ENCODE measurements at regions not wholly inside any gene's neighbourhood (a gene's known extent, or its start where the extent isn't known, plus 50 kb on each side); places are given as distances from the start of the nearest gene placed in this dataset.

DNA sequence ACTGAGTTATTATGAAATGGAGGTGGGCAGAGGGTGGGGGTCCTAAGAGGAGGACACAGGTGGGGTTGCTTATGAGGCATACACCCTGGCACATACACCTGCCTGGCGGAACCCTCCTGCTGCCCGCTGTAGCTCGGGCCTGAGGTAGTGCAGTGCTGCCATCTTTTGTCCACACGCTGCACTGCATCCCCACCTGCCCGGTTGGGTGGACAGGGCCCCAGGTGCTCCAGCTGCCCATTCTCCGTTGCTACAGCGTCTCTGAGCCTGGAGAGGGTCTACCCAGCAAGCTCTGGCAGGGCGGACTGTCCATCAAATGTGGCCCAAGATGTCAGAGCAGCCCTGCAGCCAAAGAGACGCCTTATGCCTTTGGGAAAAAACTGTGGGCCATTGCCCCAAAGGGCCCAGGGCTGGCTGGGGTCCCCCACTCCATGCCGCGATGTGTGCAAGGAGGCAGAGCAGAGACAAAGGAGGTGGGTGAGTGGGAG is 131.2 kb downstream of the BUD13 start:
- DNase-seq = no peak

DNA sequence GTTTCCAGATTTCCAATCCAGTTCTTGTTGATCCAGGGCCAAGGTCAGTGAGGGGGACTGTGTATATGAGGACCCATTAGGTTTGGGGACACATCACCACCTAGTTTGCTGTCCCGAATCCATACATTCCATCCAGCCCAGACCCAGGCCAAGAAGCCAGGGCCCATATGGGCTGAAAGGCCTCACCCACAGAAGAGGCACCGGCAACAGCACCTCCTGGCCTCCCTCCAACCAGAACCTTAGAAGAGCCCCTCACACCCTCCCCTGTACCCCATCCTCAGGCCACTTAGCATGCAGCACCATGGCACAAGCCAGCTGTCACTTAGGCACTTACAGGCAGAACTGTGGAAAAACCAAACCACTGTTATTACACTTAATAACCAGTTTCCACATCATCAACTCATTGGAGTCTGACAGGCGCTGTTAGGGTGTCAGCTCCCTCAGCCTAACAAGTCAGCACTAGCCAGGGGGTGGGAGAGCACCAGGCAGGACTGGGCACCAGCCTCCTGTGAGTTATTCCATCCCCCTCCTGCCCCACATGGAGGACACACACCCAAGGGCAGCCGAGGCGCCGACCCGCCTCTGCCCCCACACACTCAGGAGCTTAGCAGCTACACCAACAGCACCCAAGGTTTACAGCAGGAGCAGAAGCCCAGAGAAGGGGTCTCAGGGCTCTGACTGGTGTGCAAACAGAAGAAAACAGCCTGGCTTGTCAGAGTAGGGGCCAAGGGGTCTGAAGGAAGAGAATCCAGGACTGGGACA is 132.0 kb downstream of the BUD13 start:
- no peak for DNase-seq

DNA sequence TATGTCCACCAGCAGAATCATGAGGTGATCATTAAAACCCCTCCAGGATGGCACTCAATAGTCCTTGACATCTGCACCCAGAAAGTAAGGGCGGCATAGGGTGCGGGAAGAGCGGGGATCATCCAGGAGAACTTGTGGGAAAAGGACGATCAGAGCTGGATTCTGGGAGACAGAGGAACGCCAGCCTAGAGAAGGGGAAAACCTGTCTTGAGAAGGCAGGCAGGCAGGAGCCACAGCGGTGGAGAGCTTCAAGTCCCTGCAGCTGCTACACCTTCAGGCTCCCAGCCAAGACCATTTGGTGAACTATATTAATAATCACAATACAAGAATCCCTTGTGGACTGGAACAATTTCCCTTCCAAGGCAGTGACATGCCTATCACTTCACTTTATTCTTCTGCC is 134.3 kb downstream of the BUD13 start:
- no peak for DNase-seq

DNA sequence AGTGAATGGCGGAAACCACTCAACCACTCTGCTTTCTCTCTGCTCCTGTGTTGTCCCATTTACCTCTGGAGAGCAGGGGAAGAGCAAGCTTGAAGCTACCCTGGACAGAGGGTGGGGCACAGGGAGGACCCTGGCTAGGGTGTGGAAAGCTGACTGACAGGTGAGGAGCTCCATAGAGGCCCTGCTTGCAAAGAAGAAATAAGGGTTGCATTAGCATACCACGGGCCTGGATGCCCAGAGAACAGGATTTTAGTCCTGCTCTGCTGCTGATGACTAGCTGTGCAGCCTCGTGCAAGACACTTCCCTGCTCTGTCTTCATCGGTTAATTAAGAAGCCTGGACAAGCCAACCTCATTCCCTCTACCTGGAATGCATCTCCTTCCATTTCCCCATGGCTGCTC is 135.0 kb downstream of the BUD13 start:
- DNase-seq = no peak

DNA sequence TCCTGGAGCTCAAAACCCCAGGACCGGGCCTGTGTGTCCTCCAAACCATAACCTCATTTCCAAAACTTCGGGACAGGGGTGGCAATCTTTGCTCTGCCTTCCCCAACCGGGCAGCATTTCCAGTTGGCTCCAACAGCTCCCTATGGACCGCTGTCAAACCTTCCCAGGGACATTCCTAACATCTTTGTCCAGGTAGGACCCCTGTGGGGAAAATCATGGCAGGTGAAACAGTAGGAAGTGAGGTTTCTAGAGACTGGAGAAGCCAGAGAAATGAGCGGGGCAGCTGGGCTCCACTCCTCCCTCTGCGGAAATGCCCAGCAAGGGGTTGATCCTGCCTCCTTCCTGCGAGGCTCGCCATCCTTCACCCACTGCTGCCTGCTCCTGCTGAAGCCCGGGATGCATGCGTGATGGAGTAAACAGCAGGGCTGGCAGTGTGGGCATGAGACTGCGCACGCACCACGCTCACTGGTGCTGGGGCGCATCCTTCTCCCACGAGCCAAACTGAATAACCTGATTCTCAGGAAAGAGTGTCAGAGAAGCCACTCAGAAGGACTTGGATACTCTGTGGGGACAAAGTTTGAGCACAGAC is 136.4 kb downstream of the BUD13 start:
- DNase-seq = no peak

DNA sequence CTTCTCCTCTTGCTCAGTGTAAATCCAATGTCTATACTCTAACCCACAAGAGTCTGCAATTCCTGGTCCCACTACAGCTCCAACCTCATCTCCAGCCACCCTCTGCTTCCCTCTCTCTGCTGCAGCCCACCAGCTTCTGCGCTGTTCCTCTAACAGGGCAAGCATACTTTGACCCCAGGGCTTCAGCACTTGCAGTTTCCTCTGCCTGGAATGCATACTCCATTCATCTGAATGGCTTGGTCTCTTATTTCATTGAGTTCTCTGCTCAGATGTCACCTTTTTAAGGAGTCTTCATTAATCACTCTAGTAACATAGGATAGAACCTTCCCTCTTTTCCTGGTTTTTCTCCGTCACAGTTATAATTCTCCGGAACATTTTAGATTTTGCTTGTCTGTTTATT is 141.6 kb downstream of the BUD13 start:
- no peak for DNase-seq

DNA sequence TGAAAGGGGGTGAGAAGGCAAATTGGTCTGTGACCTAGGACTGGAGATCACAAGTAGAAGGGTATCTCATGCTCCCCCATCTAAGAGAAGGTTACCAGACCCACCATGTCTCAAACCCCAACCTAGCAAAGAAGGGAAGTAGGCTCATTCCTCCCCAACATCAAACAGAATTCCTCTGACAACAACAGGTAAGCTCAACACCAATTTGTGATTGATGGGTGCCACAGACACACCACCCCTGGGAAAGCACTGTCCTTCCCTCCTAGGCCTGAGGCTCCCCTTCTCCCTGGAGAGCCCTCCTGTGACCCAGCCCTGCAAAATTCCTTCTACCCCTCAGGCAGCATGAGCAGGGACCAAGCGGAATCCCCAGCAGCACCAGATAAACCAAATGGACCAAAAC is 154.3 kb downstream of the BUD13 start:
- no peak for DNase-seq

DNA sequence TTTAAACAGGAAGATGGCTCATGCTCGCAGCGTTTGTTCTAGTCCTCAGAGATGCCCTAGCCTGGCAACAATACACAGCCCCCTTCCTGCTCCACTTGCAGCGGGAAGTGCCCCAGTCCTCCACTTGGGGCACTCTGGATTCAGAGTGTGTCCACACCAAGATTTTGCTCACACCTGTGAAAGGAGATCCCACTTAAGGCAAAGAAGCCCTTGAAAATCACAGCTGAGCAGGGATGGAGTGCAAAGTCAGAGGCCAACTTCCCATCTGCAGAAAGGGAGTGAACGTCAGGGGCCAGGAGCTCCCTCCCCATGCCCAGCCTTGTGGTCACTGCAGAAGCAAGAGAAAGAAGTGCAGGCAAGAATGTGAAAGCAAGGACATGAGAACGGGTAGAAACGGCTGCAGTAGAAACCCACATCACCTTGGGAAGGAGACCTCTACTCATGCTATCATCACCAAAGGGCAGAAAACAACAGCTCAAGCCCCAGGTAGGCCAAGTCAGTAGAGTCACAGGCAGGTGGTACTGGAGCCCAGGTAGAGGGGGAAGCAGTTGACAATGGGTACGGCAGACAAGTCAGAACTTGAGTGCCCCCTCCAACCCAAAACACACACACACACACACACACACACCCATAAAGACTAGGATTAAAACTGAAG is 157.4 kb downstream of the BUD13 start:
- no peak for DNase-seq

DNA sequence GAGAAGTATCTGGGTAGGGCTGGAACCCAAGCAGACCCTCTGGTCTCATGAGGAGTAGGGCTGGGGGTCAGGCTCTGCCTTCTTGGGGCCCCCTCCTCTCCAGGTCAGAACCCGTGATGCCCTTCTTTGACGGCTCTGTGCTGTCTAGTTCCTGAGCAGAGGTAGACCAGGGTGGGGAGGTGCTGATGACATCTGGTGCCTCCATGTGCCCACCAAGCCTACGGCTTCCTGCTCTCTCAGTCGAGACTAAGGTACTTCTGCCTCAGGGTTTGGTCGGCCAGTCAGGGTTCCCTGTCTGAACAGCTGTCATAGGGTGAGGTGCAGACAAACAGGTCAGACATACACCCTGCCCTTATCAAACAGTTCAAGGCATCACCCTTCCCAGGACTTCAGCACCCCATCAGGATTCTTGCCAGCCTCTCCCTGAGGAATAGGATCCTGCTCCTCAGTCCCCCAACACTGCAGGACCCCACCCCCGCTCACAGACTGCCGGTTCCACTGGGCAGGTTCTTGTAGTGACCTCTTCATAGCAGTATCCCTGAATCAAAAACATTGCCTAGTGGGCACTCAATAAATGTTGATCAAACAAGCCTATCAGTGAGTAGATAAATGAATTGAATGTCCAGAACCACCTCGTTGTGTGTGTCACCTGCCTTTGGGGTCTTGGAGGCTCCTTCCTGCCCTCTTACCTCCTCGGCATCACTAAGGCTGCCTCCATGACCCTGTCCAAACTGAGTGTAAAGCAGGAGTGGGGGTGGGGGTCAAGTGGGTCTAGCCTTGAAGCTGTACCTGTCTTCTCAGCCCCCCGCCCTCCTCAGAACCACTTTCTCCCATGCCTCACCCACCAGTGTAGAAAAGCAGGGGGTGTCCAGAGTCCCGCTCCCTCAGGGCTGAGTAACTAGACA is 158.2 kb downstream of the BUD13 start:
- no peak for DNase-seq

DNA sequence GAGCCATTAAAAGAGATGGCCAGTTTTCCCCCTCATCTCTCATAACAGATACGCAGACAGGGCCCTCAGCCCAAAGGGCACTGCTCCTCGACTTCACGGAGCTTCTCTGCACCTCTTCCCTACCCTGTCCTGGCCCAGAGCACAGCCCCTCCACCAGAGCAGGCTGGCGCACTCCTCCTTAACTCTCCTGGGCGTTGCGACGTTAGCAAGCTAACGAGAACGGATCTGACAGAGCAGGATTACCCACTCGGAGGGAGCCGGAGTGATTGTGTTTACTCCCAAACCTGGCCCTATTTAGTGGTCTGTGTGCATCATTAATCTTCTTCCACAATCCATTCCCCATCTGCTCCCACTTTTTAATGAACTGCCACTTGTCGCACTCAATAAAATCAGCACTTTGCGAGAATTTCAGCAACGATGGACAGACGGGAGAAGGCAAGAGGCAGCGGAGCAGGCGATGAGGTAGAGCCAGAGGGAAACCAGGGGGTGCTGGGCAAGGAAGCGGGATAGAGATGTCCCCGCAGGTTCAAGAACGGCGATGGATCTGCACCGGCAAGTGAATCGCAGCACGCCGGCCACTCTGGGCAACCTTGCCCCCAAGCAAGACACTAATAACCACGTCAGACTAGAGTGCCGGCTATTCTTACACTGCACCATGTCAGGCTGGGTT is 159.4 kb downstream of the BUD13 start:
- DNase-seq = peak; percentile 29

DNA sequence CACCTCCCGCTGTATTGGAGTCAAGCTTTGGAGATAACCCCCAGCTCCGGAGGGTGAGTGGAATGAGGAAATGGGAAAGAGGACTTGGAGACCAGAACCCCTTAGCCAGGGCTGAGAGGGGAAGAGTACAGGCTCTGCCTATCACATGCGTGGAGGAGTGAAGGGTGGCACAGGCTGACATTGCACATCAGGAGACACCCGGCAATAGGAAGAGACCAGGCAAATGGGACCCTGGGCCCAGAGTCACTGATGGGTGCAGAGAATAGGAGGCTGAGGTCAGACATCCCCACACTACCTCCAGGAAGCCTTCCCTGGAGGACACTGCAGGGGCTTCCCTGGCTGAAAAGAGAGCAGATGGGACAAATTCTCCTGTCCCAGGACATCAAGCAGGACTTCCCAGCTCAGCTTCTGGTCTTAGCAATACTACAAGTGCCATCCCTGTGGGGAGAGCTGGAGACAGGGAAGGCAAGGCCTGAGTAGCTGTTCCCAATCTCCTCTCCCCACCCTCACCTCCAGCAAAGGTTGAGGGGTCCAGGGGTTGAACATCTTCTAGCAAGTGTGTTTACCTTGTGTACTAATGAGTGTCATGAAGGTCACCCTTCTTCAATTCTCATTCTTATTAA is 160.7 kb downstream of the BUD13 start:
- no peak for DNase-seq

DNA sequence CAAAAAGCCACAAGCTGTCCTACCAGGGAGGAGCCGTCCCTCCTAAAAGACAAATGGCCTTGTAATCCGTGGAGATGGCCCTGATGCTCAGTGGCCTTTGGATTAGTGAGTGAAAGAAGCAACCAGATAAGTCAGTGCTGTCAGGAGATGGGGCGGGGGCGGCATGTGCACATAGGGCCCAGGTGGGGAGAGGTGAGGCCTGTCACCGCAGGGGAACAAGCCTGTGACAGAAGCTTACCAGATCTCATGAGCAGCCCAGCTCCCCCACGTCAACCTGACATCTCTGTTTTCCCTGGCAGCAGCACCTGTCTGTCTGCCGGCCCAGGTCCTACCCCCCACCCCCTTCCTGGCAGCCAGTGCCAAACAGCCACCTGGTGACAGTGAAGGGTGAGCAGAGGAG is 162.6 kb downstream of the BUD13 start:
- DNase-seq = no peak

DNA sequence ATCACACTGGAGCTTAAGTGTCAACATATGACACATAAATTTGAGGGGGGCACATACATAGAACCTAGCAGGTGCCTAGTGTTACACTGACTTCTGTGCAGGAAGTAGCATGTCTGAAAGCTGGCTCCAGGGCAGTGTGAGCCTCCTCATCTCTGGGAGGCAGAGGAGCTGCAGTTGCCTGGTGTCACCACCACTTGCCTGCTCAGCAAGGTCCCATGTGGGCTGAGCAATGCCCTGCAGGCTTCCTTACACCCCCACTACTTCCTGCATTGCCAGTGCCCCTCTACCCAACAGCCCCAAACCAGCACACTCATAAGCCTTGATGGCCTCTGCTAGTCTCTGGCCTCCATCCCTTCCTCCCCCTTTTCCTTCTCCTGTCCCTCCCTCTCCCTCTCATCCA is 165.8 kb downstream of the BUD13 start:
- no peak for DNase-seq

DNA sequence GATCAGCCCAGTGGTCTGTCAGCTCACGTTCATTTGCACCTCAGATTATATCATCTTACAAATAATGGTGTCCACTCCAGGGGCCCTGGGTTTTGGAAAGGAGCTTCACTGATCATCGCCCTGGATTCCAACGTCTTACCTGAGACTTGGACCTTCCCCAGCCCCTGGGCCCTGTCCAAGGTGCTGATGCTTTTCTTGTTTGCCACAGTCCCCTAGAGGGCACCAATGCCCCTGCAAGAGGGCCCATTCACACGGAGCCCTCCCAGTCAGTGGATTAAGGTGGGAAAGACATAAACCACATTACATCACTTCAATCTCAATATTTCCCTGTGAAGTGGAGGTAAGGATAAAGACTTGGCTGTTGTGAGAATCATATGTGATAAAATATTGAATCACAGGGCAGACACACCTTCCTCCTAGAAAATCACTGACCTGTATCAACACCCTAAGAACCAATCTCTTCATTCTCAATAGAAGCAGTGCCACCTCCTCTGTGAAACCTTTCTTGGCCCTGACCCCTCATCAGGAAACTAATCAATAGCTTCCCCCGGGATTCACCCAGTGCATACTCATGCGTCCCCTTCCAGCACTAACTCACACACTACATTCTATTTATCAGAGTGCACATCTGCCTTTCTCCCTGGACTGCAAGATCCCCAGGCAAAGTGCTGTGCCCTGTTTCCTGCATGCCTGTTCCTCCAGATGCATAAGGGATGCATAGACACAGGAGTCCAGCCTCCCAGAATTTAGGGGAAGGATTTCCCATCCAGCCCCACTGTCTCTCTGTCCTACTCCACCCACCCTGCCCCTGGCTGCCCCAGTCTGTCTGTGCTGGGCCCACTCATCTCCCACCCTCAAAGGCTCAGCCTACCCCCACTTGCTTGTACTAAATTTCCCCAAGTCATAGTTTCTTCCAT is 167.0 kb downstream of the BUD13 start:
- no peak for DNase-seq

DNA sequence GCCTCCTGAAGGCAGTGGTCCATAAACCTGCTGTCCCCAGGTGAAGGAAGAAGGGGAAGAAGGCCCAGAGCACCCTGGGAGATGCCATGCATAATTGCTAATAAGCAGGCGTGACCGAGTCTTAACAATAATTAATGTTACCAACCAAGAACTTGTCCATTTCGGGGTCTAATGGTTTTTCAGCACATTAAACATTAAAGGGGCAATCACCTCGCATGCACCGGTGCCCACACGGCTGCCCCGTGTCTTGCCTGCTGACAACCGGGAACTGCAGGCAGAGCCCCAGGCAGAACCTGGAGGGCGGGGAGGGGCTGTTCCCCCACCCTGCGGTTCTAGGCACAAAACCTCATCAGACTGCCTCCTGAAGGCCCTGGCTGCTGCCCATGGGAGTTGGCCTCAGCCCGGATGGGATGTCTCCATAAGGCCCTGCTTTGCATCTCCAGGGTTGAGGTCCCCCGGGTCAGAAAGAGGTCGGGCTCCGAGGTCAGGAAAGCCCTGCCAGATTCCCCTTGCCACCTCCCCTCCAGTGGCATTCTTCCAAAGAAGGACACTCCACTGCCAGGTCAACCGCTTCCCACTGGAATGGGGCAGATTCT is 169.0 kb downstream of the BUD13 start:
- no peak for DNase-seq

DNA sequence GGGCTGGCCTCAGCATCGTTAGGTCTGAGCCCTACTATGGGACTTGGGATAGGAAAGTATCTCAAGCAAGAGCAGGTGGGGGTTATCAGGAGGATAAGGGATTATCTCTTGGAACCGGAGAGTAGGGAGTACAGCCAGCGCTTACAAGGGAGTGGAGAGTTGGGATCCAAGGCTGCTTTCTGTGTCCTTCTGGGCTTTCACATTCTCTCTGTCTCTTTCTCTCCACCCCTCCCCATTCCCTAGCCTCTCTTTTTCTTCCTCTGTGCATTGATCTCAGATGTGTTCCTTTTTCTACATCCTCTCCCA is 170.2 kb downstream of the BUD13 start:
- DNase-seq = no peak

DNA sequence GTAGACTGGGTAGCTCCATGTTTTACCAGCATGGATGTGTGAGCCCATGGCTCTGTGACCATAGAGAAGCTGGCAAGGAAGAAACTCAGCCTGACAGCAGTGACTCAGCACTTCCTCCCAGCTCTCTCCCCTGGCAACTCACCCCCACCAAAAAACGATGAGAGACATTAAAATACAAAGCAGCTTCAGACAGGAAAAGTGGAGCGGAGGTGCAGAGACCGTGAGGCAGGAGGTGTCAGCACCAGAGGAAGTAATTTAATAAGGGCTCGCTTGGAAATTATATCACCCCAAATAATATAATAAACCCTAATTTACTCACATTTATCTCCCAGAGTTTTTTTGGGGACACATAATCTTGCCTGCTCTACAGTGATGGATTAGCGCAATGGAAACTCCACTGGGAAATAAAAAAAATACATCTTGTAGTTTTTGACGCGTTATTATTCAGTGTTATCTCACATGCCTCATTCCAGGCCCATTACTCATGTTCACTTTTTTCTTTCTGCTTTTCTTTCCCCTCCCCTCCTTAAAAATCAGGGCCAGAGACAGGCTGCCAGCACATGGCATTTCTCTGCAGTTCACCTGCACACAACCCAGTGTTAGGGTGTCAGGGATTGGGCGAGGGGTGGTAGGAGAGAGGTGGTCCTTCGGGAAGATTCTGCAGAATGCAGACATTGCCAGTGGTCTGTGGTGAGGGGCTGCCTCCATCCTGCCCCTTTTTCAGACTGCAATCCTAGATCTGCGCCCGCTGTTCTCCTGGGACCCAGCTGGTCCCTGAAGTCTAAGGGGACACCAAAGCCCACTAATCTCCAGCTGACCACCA is 170.8 kb downstream of the BUD13 start:
- DNase-seq = no peak

DNA sequence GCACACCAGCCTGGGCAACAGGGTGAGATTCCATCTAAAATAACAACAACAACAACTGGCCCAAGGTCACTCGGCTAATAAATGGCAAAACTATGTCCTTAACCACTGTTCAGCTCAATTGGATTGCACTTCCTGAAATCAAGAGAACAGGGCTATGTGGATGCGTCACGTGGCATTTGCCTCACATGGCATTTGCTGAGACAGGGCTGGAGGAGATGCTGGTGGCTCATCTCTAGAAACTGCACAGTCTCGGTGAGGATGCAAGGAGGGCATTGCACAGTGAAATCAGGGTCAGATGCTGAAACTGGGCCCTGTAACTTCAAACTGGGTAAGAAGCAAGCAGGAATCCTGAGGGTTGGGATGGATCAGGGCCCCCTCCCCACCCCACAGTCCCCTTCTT is 171.9 kb downstream of the BUD13 start:
- DNase-seq = no peak

DNA sequence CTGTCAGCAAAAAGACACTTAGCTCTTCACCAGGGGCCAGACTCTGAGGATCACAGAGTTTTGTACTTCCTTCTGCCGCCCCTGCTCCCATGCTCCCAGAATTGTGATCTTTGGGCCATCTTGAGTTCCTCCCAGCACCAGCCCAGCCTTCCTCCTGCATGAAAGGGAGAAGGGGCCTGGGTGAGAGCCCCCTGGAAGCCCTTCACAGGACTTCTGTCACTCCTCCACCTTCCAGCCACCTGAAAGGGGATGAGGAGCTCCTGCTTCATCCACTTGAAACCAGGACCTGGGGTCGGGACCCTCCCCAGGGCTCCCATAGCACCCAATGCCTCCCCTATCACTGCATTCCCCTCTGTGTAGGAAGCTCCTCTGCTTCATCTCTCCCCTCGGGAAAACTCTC is 174.2 kb downstream of the BUD13 start:
- no peak for DNase-seq

DNA sequence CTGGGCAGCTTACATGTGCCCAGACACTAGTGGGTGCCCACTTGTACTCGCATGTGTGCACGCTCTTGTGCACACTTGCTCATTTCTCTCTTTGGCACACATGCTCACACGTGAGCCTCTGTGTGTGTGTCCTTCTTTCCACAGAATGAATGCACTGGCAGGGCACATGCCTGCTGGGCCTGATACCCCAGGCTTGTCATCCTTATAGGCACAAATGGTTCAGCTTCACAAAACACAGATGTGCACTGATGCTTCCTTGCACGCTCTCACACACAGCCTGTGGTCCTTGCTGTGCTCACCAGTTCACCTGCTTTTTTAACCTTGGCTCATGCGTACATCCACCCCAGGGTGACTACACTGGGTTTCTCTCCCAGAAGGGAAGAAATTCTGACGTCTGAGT is 174.8 kb downstream of the BUD13 start:
- DNase-seq = no peak
